GM19468 (cell line): ENCODE measurements at regions not wholly inside any gene's neighbourhood (a gene's known extent, or its start where the extent isn't known, plus 50 kb on each side); places are given as distances from the start of the nearest gene placed in this dataset.
"Not testable (repeated sequence)": the region's sequence is repeated elsewhere in the genome, so short reads cannot be mapped to it uniquely, and the experiment has no call there.

Experiments used
- ATAC-seq: cut with Tn5 transposase; IDR thresholded peaks from one replicate; pipeline ENCODE4 v1.9.1; 2021; ENCODE audit warnings: mild to moderate bottlenecking, moderate library complexity, moderate number of reproducible peaks; ENCODE audit not compliant: unreplicated experiment; ENCODE audit errors: extremely low read depth

GRCh38 chr2:12610314-12610713 is 106.4 kb upstream of the TRIB2 start:
- ATAC-seq: no peak

- ATAC-seq: no peak
Observed at GRCh38 chr2:12612168-12612567, 104.6 kb upstream of the TRIB2 start.

- ATAC-seq: no peak
Observed at GRCh38 chr2:12612671-12613070, 104.1 kb upstream of the TRIB2 start.

- no peak for ATAC-seq
Observed at GRCh38 chr2:12613137-12613835, 103.5 kb upstream of the TRIB2 start.

GRCh38 chr2:12615509-12615908 is 101.2 kb upstream of the TRIB2 start:
- no peak for ATAC-seq

GRCh38 chr2:12616456-12617156 is 100.1 kb upstream of the TRIB2 start:
- no peak for ATAC-seq

GRCh38 chr2:12617366-12617765 is 99.4 kb upstream of the TRIB2 start:
- no peak for ATAC-seq

GRCh38 chr2:12617853-12618252 is 98.9 kb upstream of the TRIB2 start:
- ATAC-seq: no peak

- no peak for ATAC-seq
Observed at GRCh38 chr2:12618576-12618975, 98.2 kb upstream of the TRIB2 start.

- ATAC-seq: no peak
Observed at GRCh38 chr2:12619975-12620374, 96.8 kb upstream of the TRIB2 start.

GRCh38 chr2:12620759-12621158 is 96.0 kb upstream of the TRIB2 start:
- ATAC-seq: no peak

- no peak for ATAC-seq
Observed at GRCh38 chr2:12623051-12623450, 93.7 kb upstream of the TRIB2 start.

- no peak for ATAC-seq
Observed at GRCh38 chr2:12624384-12624783, 92.4 kb upstream of the TRIB2 start.

- no peak for ATAC-seq
Observed at GRCh38 chr2:12624905-12625598, 91.7 kb upstream of the TRIB2 start.

- not testable (repeated sequence) for ATAC-seq
Observed at GRCh38 chr2:12628541-12628940, 88.2 kb upstream of the TRIB2 start.

GRCh38 chr2:12636837-12637581 is 79.7 kb upstream of the TRIB2 start:
- ATAC-seq: no peak

- no peak for ATAC-seq
Observed at GRCh38 chr2:12637754-12638153, 79.0 kb upstream of the TRIB2 start.

- no peak for ATAC-seq
Observed at GRCh38 chr2:12641441-12641840, 75.3 kb upstream of the TRIB2 start.

- ATAC-seq: no peak
Observed at GRCh38 chr2:12642332-12642731, 74.4 kb upstream of the TRIB2 start.

GRCh38 chr2:12642859-12643258 is 73.9 kb upstream of the TRIB2 start:
- no peak for ATAC-seq
